ENCODE measurements at regions not wholly inside any gene's neighbourhood (a gene's known extent, or its start where the extent isn't known, plus 50 kb on each side); places are given as distances from the start of the nearest gene placed in this dataset.

- ChIA-PET POLR2A (ENCODE audit: unreplicated experiment) (no interaction called here), CTCF (no interaction called here)
- intact Hi-C loops (cut with micrococcal nuclease) (no loop called here), in situ Hi-C loops (cut with MboI; ENCODE audit: low sequenced_read_pairs) (no loop called here), dilution Hi-C loops (cut with HindIII; ENCODE audit: low sequenced_read_pairs, unreplicated experiment) (no loop called here)
- WGBS, 2 experiments (ENCODE audit: extremely low coverage in 2 of 2, insufficient read length in 1 of 2) = no CpG with 5 or more reads among the region's 4 CpGs
- Histone ChIP-seq H2BK20ac (ENCODE audit: low read depth, low read length) (no peak overlapping the region), H3K4me3 (ENCODE audit: insufficient read depth, low read depth, low read length) (no peak overlapping the region), H3K79me1 (ENCODE audit: low read depth in 1 of 2, low read length in 2 of 2) (no peaks in the 10 kb centered on the region), H3K27me3 (ENCODE audit: control insufficient read depth, insufficient read depth, low read length) (peaks cover 13% of the 10 kb centered on the region), H4K8ac (ENCODE audit: low read depth in 2 of 2, low read length in 2 of 2) (no peak overlapping the region), H3K18ac (ENCODE audit: low read depth, low read length) (no peak overlapping the region), H3K4ac (ENCODE audit: low read depth, low read length) (no peak overlapping the region), H3K14ac (replicated peaks; ENCODE audit: low read depth, low read length) (no peak overlapping the region), H2BK120ac (ENCODE audit: low read depth, low read length) (no peak overlapping the region), H4K91ac (ENCODE audit: insufficient read depth, low read depth, low read length) (no peak overlapping the region), H3K23ac (ENCODE audit: low read depth, low read length) (no peak overlapping the region), H3K36me3 (ENCODE audit: control insufficient read depth, insufficient read depth, low read length) (no peaks in the 10 kb centered on the region), H3K4me2 (ENCODE audit: low read depth, low read length) (no peak overlapping the region), H3K9me1 (ENCODE audit: insufficient read depth, low read length) (no peaks in the 10 kb centered on the region), H3K56ac (ENCODE audit: extremely low read depth, insufficient read depth, low read length) (no peak overlapping the region), H2AK9ac (replicated peaks; ENCODE audit: low read depth, low read length, poor library complexity) (no peak overlapping the region), H4K20me1 (ENCODE audit: insufficient read depth, low read length) (no peaks in the 10 kb centered on the region), H2BK15ac (ENCODE audit: low read depth, low read length) (no peak overlapping the region), H3K27ac (ENCODE audit: insufficient read depth, low read length) (no peak overlapping the region), H3K9me3 (ENCODE audit: control insufficient read depth, insufficient read depth, low read length) (no peaks in the 10 kb centered on the region), H3K4me1 (ENCODE audit: control insufficient read depth, insufficient read depth, low read length) (no peaks in the 10 kb centered on the region), H3K9ac (ENCODE audit: low read depth, low read length) (no peak overlapping the region), H2AK5ac (ENCODE audit: low read depth, low read length) (no peak overlapping the region), H2BK5ac (ENCODE audit: low read depth, low read length, poor library complexity, severe bottlenecking) (no peak overlapping the region), H2AFZ (replicated peaks; ENCODE audit: low read length, poor library complexity) (no peak overlapping the region), H4K5ac (ENCODE audit: low read depth, low read length) (no peak overlapping the region)
- no peak for ATAC-seq (ENCODE audit: low read depth)
- no peak for TF ChIP-seq RCOR1 (IDR thresholded peaks at IDR 0.05; ENCODE audit: insufficient replicate concordance, low read length)
- no peak for TF ChIP-seq FOS (IDR thresholded peaks at IDR 0.05; ENCODE audit: low read depth, low read length)
- no peak for TF ChIP-seq RAD21 (IDR thresholded peaks at IDR 0.05; ENCODE audit: low read length)
- peak; percentile 58 for TF ChIP-seq MAFK (IDR thresholded peaks at IDR 0.05; ENCODE audit: low read depth, low read length)
- no peak for TF ChIP-seq ELK1 (IDR thresholded peaks at IDR 0.05; ENCODE audit: borderline replicate concordance, low read depth, low read length)
- BruUV-seq (replicated peaks) = no TSS peak
- no peak for DNase-seq
Observed at GRCh38 chr4:41366911-41367517, 110.3 kb downstream of the UCHL1 start.

Measured in IMR-90 (cell line).